ENCODE measurements at regions not wholly inside any gene's neighbourhood (a gene's known extent, or its start where the extent isn't known, plus 50 kb on each side); places are given as distances from the start of the nearest gene placed in this dataset.

GRCh38 chr3:87175732-87176131 is 51.4 kb upstream of the CHMP2B start:
- DNase-seq (ENCODE audit: low read depth) = peak; percentile 42

GRCh38 chr3:87173776-87174175 is 53.3 kb upstream of the CHMP2B start:
- no peak for DNase-seq (ENCODE audit: low read depth)

GRCh38 chr3:87173071-87173470 is 54.0 kb upstream of the CHMP2B start:
- DNase-seq (ENCODE audit: low read depth) = no peak

DNA sequence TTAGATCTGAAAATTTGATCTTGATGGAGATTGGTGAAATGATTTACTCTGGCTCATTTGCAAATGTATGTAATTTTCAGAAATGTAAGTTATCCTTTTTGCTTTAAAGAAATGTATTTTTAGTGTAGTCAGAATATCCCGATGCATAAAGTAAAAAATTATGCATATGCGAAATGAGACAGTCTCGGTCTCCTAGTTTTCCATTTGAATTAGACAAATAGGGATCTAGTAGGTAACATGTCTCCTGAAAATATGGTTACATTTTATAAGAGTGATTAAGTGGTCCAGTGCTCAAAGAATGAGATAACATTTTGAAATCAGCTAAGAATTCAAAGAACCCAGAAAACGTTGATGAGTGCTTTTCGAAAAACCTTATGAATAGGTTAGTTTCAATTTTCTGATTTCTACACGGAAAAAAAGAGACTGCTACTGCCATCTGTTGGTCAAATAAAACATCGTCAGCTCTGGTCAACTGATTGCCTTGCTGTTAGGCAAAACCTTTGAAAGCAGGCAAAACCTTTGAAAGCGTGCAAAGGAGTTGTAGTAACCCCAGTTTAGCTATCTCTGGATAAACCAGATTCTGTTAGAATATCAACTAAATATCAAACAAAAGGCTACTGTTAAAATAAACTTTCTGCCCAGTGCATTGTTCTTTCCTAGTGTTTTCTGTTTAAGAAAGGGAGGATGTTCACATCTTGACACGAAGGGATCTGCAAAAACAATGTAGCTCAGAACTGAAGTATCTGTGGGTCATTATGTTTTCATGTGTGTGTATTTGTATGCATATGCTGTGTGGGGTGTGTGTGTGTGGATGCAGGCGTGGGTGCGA is 59.3 kb upstream of the CHMP2B start:
- peak; percentile 41 for DNase-seq (ENCODE audit: low read depth)

DNA sequence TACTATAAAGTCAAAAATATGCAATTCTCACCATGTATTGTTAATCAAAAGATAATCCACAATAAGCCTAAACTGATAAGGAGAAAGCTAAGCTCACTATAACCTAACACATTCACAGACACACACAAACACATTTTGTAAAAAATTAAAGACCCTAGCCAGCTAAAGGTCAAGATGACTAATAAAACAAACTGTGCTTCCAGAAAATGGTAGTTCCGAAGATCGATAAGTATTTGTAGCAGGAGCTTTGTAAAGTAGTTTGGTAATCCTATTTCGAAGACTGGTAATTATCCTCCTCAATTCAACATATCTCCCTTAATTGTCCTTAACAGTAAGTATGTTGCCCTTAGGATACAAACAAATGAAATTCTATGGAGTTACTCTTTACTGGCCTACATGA is 62.9 kb upstream of the CHMP2B start:
- DNase-seq (ENCODE audit: low read depth) = no peak

GRCh38 chr3:87161851-87162250 is 65.3 kb upstream of the CHMP2B start:
- DNase-seq (ENCODE audit: low read depth) = no peak

DNA sequence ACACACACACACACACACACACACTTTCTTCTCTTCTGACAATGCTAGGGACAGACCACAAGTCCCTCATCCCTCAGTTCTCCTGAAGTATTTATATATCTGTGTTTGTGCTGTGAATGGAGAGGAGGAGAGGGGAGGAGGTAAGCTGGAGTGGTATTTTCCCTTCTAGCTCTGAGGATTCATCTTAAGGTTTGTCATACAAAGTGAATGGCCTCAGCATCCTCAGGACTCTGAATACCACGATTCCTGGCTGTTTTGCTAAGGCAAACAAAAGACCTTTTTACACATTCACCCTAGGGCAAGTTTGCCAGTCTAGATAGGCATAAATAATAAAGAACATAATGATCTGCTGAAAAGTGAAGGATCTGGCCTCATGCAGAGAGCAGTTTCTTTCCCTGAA is 65.7 kb upstream of the CHMP2B start:
- DNase-seq (ENCODE audit: low read depth) = no peak

DNA sequence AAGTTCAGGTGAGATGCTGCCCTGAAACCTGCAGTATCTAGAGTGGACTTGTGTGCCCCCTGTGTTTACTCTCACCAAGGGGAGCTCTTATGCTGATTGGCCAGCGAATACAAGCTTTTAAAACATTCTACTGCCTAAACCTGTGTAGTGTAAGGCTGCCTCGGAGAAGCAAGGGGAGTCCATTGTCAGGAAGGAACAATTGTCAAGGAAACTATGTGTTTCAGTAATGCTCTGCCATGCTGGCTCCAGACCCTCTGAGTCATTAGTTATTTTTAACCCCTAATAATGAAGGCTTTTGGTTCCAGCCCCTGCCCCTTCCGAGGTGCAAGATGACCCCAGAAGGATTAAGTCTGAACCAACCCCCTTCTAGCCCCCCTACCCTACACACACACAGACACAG is 66.1 kb upstream of the CHMP2B start:
- DNase-seq (ENCODE audit: low read depth) = no peak

DNA sequence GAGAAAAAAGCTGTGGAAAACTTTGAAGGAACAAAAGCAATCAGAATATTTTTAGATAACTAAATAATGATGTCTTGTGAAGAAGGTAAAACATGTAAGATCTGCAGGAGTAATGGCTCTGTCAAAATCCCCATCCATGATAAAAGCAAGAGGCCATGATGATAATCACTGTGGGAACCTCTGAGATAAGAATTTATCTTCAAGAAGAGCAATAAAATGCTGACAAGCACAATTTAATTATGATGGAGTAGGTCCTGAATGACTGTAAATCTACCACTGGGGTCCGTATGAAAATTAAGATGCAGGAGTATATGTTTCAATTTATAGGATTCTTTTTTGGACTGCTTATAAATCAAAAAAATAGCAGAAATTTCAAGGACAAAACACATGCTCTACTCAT is 68.3 kb upstream of the CHMP2B start:
- DNase-seq (ENCODE audit: low read depth) = no peak

GRCh38 chr3:87148020-87148419 is 79.1 kb upstream of the CHMP2B start:
- no peak for DNase-seq (ENCODE audit: low read depth)

DNA sequence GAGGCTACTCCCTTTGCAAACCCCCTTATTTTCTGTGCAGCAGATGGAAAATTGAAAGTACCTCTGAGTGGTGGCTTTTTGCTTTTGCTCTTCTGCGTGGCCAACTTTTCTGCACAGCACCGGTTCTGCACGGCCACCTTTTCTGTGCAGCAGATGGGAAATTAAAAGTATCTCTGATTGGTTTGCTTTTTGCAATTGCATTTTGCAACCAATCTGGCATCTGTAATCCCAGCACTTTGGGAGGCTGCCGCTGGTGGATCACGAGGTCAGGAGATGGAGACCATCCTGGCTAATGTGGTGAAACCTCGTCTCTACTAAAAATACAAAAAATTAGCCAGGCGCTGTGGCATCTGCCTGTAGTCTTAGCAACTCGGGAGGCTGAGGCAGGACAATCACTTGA is 79.5 kb upstream of the CHMP2B start:
- no peak for DNase-seq (ENCODE audit: low read depth)

- DNase-seq (ENCODE audit: low read depth) = no peak
Measured at GRCh38 chr3:87145553-87145952, 81.6 kb upstream of the CHMP2B start.

- DNase-seq (ENCODE audit: low read depth) = no peak
Measured at GRCh38 chr3:87136066-87136596, 91.0 kb upstream of the CHMP2B start.

- DNase-seq (ENCODE audit: low read depth) = no peak
Measured at GRCh38 chr3:87135412-87135811, 91.7 kb upstream of the CHMP2B start.

DNA sequence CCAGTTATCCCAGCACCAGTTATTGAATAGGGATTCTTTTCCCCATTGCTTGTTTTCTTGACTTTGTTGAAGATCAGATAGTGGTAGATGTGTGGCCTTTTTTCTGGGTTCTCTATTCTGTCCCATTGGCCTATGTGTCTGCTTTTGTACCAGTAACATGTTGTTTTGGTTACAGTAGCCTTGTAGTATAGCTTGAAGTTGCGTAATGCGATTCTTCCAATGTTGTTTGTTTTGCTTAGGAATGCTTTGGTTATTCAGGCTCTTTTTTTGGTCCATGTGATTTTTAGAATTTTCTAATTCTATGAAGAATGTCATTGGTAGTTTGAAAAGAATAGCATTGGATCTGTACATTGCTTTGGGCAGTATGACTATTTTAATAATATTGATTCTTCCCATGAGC is 94.3 kb upstream of the CHMP2B start:
- peak; percentile 46 for DNase-seq (ENCODE audit: low read depth)

- no peak for DNase-seq (ENCODE audit: low read depth)
Measured at GRCh38 chr3:87128006-87128405, 99.1 kb upstream of the CHMP2B start.

DNA sequence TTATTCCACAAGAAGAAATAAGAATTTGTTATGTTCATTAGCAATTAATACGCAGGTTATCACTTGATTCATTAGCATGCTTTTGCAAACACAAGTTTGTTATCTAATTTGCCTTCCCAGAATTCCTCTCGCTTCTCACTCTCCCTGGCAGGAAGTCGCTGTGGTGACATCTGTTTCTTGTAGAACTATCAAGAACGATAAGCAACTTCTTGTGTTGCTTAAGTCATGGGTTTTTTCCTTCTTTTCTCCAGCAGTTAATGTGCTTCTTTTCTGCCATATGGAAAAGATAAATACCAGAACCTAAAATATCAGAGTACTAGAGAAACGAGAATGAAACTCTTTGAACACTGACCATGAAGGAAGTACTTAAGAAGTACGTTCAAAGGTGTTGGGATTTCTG is 99.8 kb upstream of the CHMP2B start:
- DNase-seq (ENCODE audit: low read depth) = peak; percentile 5

DNA sequence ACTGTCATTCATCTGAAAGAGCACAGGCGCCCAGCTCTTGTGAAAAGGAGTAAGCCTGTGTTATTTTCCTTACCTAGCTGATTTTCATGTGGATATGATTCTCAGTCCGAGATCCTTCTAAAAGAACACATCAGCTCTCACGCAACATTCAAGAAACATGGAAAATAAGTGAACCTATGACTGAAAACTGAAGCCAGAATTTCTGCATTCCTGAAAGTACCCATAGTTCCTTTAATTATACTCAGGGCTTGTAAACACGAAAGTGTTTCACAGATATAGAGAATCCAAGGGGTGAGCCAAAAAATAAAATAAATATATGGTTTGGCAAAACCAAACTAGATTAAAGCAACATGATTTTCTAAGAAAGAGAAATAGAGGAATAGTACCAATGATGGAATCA is 100.8 kb upstream of the CHMP2B start:
- peak; percentile 2 for DNase-seq (ENCODE audit: low read depth)

GRCh38 chr3:87125116-87125515 is 102.0 kb upstream of the CHMP2B start:
- DNase-seq (ENCODE audit: low read depth) = no peak

DNA sequence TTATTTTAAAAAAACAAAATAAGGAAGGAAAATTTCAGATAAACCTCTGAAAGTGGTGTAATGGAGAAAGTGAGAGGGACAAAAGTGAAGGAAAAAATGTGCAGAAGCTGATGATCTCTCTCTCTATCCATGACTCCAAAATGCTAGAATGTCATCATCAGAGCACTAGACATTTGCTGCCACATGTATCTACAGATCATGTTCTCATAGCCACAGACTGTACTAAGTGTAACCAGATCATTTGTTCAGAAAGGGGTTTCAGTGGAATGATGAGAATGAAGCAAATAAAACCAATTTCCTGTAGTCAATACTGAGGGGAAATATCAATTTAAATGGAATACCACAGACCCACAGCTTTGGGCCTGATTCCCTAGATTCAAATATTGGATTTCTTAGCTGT is 104.3 kb upstream of the CHMP2B start:
- no peak for DNase-seq (ENCODE audit: low read depth)

- no peak for DNase-seq (ENCODE audit: low read depth)
Measured at GRCh38 chr3:87121856-87122255, 105.3 kb upstream of the CHMP2B start.

DNA sequence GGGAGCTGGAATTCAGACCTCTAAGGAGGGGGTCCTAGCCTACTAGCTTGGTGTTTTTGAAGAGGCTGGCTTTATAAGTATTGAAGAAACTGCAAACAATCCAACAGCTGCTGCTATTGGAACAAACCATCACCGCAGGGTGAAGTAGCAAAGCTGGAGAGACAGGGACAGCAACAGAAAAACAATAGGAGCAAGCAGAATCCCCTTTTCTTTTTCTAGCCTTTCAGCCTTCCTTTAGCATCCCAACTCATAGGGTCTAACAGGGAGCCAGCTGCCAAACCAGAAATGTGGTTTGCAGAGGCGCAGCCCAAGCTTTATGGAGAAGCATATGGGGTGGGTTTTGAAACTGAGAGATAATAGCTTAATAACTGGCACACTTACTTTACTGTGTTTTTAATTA is 106.2 kb upstream of the CHMP2B start:
- DNase-seq (ENCODE audit: low read depth) = no peak

DNA sequence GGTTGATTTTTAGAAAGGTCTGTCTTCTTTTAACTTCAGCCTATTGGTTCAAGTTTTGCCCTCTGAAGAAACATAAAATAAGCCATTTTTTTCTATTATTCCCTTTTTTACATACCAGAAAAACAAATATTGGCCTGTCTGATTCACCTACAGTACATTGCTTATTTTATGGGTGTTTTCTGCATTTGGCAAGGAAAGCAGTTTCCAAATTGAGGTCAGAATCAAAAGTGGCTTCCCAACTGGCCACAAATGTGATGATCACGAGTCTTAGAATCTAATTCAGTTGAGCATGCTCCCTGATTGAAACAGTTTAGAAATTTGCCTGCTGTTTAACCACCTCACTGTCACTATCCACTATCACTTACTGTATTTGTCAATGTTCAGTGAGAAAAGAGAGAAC is 106.9 kb upstream of the CHMP2B start:
- DNase-seq (ENCODE audit: low read depth) = no peak

DNA sequence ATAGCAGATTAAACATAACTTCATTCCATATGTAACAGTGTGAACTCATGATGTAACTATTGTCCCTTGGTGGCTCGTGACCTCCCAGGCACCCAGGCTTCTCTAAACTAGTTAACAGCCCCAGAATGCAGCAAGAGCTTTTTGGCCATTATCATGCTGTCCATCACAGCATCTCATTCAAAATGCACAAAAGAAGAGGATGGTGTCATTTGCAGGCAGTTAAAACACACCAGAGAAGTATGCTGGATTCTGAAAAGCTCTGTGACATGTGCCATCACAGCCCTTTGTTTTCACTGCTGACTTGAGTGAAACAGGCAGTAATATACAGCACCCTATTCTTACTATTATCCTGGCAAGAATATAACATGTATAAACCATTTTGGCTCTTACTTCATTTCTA is 117.6 kb upstream of the CHMP2B start:
- DNase-seq (ENCODE audit: low read depth) = no peak

Measured in fibroblast of gingiva (primary cell).